K562 (cell line): ENCODE measurements at regions not wholly inside any gene's neighbourhood (a gene's known extent, or its start where the extent isn't known, plus 50 kb on each side); places are given as distances from the start of the nearest gene placed in this dataset.

Experiments used
- ATAC-seq: fragments of 200-7000 bp; cut with Tn5 transposase; 3 replicates; pipeline ENCODE4 v1.9.1; 2020; ENCODE audit warnings: moderate library complexity
- BruUV-seq: library from RNA; stranded (reverse); fragments of 400-500 nt; replicated peaks from 2 replicates; lab custom pipeline; 2021; lab: Mats Ljungman, UMichigan
- CTCF ChIA-PET: fragments of 300-600 bp; formaldehyde crosslinking; extraction: SDS; loops from one replicate; lab custom pipeline; 2021; ENCODE audit warnings: low intra/inter-chr PET ratio; lab: Yijun Ruan, JAX
- POLR2A ChIA-PET: fragments of 300-600, 350-650 bp; sonication (Branson Sonifier 250); formaldehyde crosslinking; extraction: SDS; loops from one replicate; lab custom pipeline; 2021; ENCODE audit warnings: antibody characterized with exemption, inconsistent platforms; lab: Yijun Ruan, JAX
- DNase-seq, 4 experiments: peaks; one replicate each; pipeline versions ENCODE4 v3.0.0 to v3.0.0-alpha.2; 2011 to 2018; ENCODE audit warnings: low spot score in 3 of 4, mixed read lengths in 3 of 4; ENCODE audit errors: extremely low read depth in 1 of 4
- FAIRE-seq: peaks from 2 replicates; lab custom pipeline; 2011; peaks lifted over from hg19 to GRCh38; lab: Jason Lieb, UNC
- H2AFZ ChIP-seq: 2 replicates; pipeline ENCODE4 v1.6.0; 2011; ENCODE audit warnings: low read depth, low read length, control low read depth, inconsistent platforms
- H3K27ac ChIP-seq: fragments of 200-600 bp; 3 replicates; pipeline ENCODE4 v1.8.0; 2011; ENCODE audit warnings: low read depth, mild to moderate bottlenecking, control low read depth, inconsistent platforms, low read length, moderate library complexity, mixed read lengths; ENCODE audit errors: extremely low read depth
- H3K27me3 ChIP-seq, 2 experiments: fragments of 300-600 bp in 1 of 2; 2 replicates in 1 of 2; 3 replicates in 1 of 2; pipeline versions ENCODE4 v1.6.0 to v1.8.0; 2011; ENCODE audit warnings: inconsistent platforms in 2 of 2, low read length in 2 of 2, mild to moderate bottlenecking in 1 of 2, mixed read lengths in 1 of 2, moderate library complexity in 1 of 2; ENCODE audit not compliant: control insufficient read depth in 2 of 2, insufficient read depth in 2 of 2
- H3K36me3 ChIP-seq: fragments of 300-600 bp; 3 replicates; pipeline ENCODE4 v1.8.0; 2011; ENCODE audit warnings: mild to moderate bottlenecking, low read length, inconsistent platforms; ENCODE audit not compliant: control insufficient read depth, insufficient read depth
- H3K4me1 ChIP-seq, 2 experiments: fragments of 200-600 bp in 1 of 2; replicated peaks in 1 of 2; 2 replicates in 1 of 2; 3 replicates in 1 of 2; pipeline versions ENCODE4 v1.5.1 to v1.8.0; 2011; ENCODE audit warnings: inconsistent platforms in 2 of 2, low read length in 2 of 2, mild to moderate bottlenecking in 1 of 2, mixed read lengths in 1 of 2, moderate library complexity in 1 of 2; ENCODE audit not compliant: control insufficient read depth in 2 of 2, insufficient read depth in 2 of 2
- H3K4me2 ChIP-seq: 2 replicates; pipeline ENCODE4 v1.6.1; 2011; ENCODE audit warnings: low read length, control low read depth, inconsistent platforms, mixed read lengths; ENCODE audit not compliant: insufficient read depth
- H3K4me3 ChIP-seq: fragments of 200-600 bp; sonication (generic), shearing (Covaris generic); 2 replicates; pipeline ENCODE4 v1.5.1; 2016; ENCODE audit warnings: control low read depth, inconsistent platforms
- H3K79me2 ChIP-seq: fragments of 200-600 bp; 3 replicates; pipeline ENCODE4 v1.8.0; 2011; ENCODE audit warnings: low read length, inconsistent platforms; ENCODE audit not compliant: control insufficient read depth, insufficient read depth
- H3K9ac ChIP-seq, 2 experiments: 2 replicates each; pipeline versions ENCODE4 v1.6.0 to v1.6.1; 2011; ENCODE audit warnings: low read depth in 2 of 2, low read length in 2 of 2, control low read depth in 1 of 2, inconsistent platforms in 1 of 2, mild to moderate bottlenecking in 1 of 2, mixed read lengths in 1 of 2; ENCODE audit not compliant: insufficient read depth in 1 of 2
- H3K9me1 ChIP-seq: one replicate; pipeline ENCODE4 v1.6.0; 2011; ENCODE audit warnings: inconsistent platforms, mild to moderate bottlenecking, low read length, moderate library complexity; ENCODE audit not compliant: control insufficient read depth, insufficient read depth
- H3K9me3 ChIP-seq: replicated peaks from 2 replicates; pipeline ENCODE4 v1.5.1; 2011; ENCODE audit warnings: low read depth, low read length, inconsistent platforms; ENCODE audit not compliant: control insufficient read depth, insufficient read depth
- H4K20me1 ChIP-seq: replicated peaks from 2 replicates; pipeline ENCODE4 v1.6.1; 2011; ENCODE audit warnings: low read length, inconsistent platforms, mixed read lengths; ENCODE audit not compliant: control insufficient read depth, insufficient read depth
- BRD4 ChIP-seq: fragments of 200-600 bp; sonication (generic); IDR thresholded peaks from 2 replicates; pipeline ENCODE4 v1.6.1; 2017; ENCODE audit warnings: inconsistent platforms
- CBFA2T2 ChIP-seq: fragments of 450-650 bp; conservative IDR thresholded peaks from 2 replicates; pipeline ENCODE4 v1.6.1; 2017; ENCODE audit warnings: mild to moderate bottlenecking
- CCNT2 ChIP-seq: IDR thresholded peaks from 2 replicates; pipeline ENCODE4 v1.6.1; 2011; ENCODE audit warnings: borderline replicate concordance, low read depth, mild to moderate bottlenecking, moderate library complexity, mixed read lengths, low read length; ENCODE audit not compliant: insufficient read length; ENCODE audit errors: extremely low read depth
- EGR1 ChIP-seq: fragments of 450-650 bp; conservative IDR thresholded peaks from 2 replicates; pipeline ENCODE4 v1.6.1; 2017; ENCODE audit warnings: mild to moderate bottlenecking
- KDM2B ChIP-seq: fragments of 250-450 bp; sonication (Bioruptor Pico); IDR thresholded peaks from 2 replicates; pipeline ENCODE4 v1.8.0; 2021; ENCODE audit warnings: mild to moderate bottlenecking, moderate library complexity
- LARP7 ChIP-seq: fragments of 450-650 bp; IDR thresholded peaks from 2 replicates; pipeline ENCODE4 v1.6.1; 2016
- MAFK ChIP-seq: IDR thresholded peaks from 2 replicates; pipeline ENCODE4 v1.6.1; 2011; ENCODE audit warnings: low read length, improper control_type of control experiment
- MBD2 ChIP-seq: sonication (generic); IDR thresholded peaks from 2 replicates; pipeline ENCODE4 v1.6.1; 2016; ENCODE audit warnings: low read depth, borderline replicate concordance
- PCBP2 ChIP-seq: fragments of 200-400 bp; formaldehyde crosslinking; IDR thresholded peaks from 2 replicates; pipeline ENCODE4 v1.6.1; 2018; ENCODE audit warnings: low read length, low read depth, mild to moderate bottlenecking, moderate library complexity; ENCODE audit not compliant: poor library complexity, severe bottlenecking
- POLR2B ChIP-seq: fragments of 450-650 bp; IDR thresholded peaks from 2 replicates; pipeline ENCODE4 v1.6.1; 2018; ENCODE audit warnings: low read depth; ENCODE audit not compliant: partially characterized antibody
- POLR3A ChIP-seq: IDR thresholded peaks from 2 replicates; pipeline ENCODE4 v1.6.1; 2011; ENCODE audit warnings: borderline replicate concordance, mild to moderate bottlenecking, moderate library complexity; ENCODE audit not compliant: insufficient read length, insufficient read depth; ENCODE audit errors: extremely low read depth
- RNF219 ChIP-seq: fragments of 250-450 bp; sonication (Bioruptor Pico); IDR thresholded peaks from 2 replicates; pipeline ENCODE4 v1.5.0; 2022; ENCODE audit warnings: mild to moderate bottlenecking
- SRF ChIP-seq, 2 experiments: fragments of 250-450, 450-650 bp in 1 of 2; sonication (Bioruptor Pico) in 1 of 2; sonication (generic) in 1 of 2; formaldehyde crosslinking; IDR thresholded peaks; 2 replicates each; pipeline versions ENCODE4 v1.5.0 to v1.5.1; 2020 to 2022; ENCODE audit warnings: mild to moderate bottlenecking in 1 of 2, missing genetic modification reagents in 1 of 2
- TFE3 ChIP-seq: fragments of 450-650 bp; formaldehyde crosslinking; IDR thresholded peaks from 2 replicates; pipeline ENCODE4 v1.4.0; 2020; ENCODE audit warnings: mild to moderate bottlenecking, mixed read lengths
- ZKSCAN3 ChIP-seq: fragments of 250-450 bp; sonication (Bioruptor Pico); IDR thresholded peaks from 2 replicates; pipeline ENCODE4 v1.4.0; 2020
- WGBS: fragments of 100-300 bp; shearing (Covaris generic); methylation state at CpG from one replicate; pipeline ENCODE4 v1.1.6; 2016; ENCODE audit warnings: low coverage, mixed read lengths; ENCODE audit not compliant: insufficient coverage; ENCODE audit errors: missing lambda C conversion rate; 5-methylcytosine and 5-hydroxymethylcytosine counted together
- in situ Hi-C: fragments of 300-500 bp; cut with MboI; formaldehyde crosslinking; loops from 4 replicates; pipeline ENCODE4 v1.15.0; 2018; ENCODE audit warnings: inconsistent platforms, mixed read lengths
- intact Hi-C: fragments of 100-400 bp; cut with micrococcal nuclease; formaldehyde crosslinking; loops from 2 replicates; pipeline ENCODE4 v1.14.2; 2022
- TF ChIP-seq, protein P1 (sequence below): fragments of 250-450 bp; sonication (Bioruptor Pico); IDR thresholded peaks from 2 replicates; pipeline ENCODE4 v1.8.0; 2021; ENCODE audit warnings: borderline replicate concordance, mild to moderate bottlenecking, moderate library complexity; ENCODE audit not compliant: poor library complexity, severe bottlenecking

GRCh38 chr2:21804151-21804550 lies 680.4 kb downstream of the TDRD15 start:
- no peaks in the 10 kb centered on the region for H3K27me3 ChIP-seq
- H3K36me3 ChIP-seq, result no peaks in the 10 kb centered on the region
- CTCF ChIA-PET, result no interaction called here
- 0% methylated on average over 3 of the region's 3 CpGs for whole genome bisulfite sequencing
- no peaks in the 10 kb centered on the region for H4K20me1 ChIP-seq
- intact Hi-C loops, result no loop called here
- in situ Hi-C loops, result no loop called here
- TF ChIP-seq RNF219 (no peak), SRF (CRISPR knock-in tag; IDR thresholded peaks at IDR 0.05) (no peak), MAFK (no peak), TFE3 (CRISPR knock-in tag) (no peak), EGR1 (no peak), LARP7 (no peak), ZKSCAN3 (CRISPR knock-in tag) (no peak), BRD4 (no peak), CBFA2T2 (no peak), CCNT2 (no peak), POLR3A (no peak), KDM2B (no peak), POLR2B (no peak), MBD2 (no peak), PCBP2 (no peak)
- TF ChIP-seq, protein P1, sequence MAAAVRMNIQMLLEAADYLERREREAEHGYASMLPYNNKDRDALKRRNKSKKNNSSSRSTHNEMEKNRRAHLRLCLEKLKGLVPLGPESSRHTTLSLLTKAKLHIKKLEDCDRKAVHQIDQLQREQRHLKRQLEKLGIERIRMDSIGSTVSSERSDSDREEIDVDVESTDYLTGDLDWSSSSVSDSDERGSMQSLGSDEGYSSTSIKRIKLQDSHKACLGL (CRISPR knock-in tag), result no peak
- no peak for FAIRE-seq
- H3K27ac ChIP-seq, result no peak overlapping the region
- no peak overlapping the region for H2AFZ ChIP-seq
- H3K9ac ChIP-seq, result no peak overlapping the region
- no peaks in the 10 kb centered on the region for H3K79me2 ChIP-seq
- no peak for DNase-seq
- BruUV-seq, result no TSS peak
- ATAC-seq, result no peak
- H3K4me3 ChIP-seq, result no peak overlapping the region
- POLR2A ChIA-PET, result no interaction called here
- no peaks in the 10 kb centered on the region; the same call in 1 of the 2 replicates for H3K9me3 ChIP-seq
- H3K4me1 ChIP-seq, result no peaks in the 10 kb centered on the region
- no peak overlapping the region for H3K4me2 ChIP-seq
- H3K9me1 ChIP-seq, result no peaks in the 10 kb centered on the region
